ENCODE measurements at regions not wholly inside any gene's neighbourhood (a gene's known extent, or its start where the extent isn't known, plus 50 kb on each side); places are given as distances from the start of the nearest gene placed in this dataset.

- TF ChIP-seq, protein P1, sequence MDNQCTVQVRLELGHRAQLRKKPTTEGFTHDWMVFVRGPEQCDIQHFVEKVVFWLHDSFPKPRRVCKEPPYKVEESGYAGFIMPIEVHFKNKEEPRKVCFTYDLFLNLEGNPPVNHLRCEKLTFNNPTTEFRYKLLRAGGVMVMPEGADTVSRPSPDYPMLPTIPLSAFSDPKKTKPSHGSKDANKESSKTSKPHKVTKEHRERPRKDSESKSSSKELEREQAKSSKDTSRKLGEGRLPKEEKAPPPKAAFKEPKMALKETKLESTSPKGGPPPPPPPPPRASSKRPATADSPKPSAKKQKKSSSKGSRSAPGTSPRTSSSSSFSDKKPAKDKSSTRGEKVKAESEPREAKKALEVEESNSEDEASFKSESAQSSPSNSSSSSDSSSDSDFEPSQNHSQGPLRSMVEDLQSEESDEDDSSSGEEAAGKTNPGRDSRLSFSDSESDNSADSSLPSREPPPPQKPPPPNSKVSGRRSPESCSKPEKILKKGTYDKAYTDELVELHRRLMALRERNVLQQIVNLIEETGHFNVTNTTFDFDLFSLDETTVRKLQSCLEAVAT (IDR thresholded peaks at IDR 0.05) = no peak
- TF ChIP-seq NFYB (IDR thresholded peaks at IDR 0.05; ENCODE audit: insufficient read depth, low read depth, low read length) (peak; percentile 68; the same call in 1 of the 2 replicates), GABPA (IDR thresholded peaks at IDR 0.05; ENCODE audit: low read depth) (peak; percentile 57; the same call in 1 of the 2 replicates), NFXL1 (IDR thresholded peaks at IDR 0.05; ENCODE audit: borderline replicate concordance) (no peak), SMC3 (IDR thresholded peaks at IDR 0.05; ENCODE audit: borderline replicate concordance, low read length) (peak; percentile 71), PML (IDR thresholded peaks at IDR 0.05; ENCODE audit: low read length) (no peak), SREBF1 (IDR thresholded peaks at IDR 0.05; ENCODE audit: low read length) (no peak), CTCF (IDR thresholded peaks at IDR 0.05 in 2 of 3, conservative IDR thresholded peaks at IDR 0.05 in 1 of 3; ENCODE audit: control insufficient read depth in 2 of 3, extremely low read depth in 1 of 3, insufficient read depth in 1 of 3, low read depth in 3 of 3, low read length in 3 of 3) (peak; percentile 53 to 63 (median 60); a peak in 5 of 6 replicates), ZNF592 (IDR thresholded peaks at IDR 0.05) (no peak)
- TF ChIP-seq, protein P2, sequence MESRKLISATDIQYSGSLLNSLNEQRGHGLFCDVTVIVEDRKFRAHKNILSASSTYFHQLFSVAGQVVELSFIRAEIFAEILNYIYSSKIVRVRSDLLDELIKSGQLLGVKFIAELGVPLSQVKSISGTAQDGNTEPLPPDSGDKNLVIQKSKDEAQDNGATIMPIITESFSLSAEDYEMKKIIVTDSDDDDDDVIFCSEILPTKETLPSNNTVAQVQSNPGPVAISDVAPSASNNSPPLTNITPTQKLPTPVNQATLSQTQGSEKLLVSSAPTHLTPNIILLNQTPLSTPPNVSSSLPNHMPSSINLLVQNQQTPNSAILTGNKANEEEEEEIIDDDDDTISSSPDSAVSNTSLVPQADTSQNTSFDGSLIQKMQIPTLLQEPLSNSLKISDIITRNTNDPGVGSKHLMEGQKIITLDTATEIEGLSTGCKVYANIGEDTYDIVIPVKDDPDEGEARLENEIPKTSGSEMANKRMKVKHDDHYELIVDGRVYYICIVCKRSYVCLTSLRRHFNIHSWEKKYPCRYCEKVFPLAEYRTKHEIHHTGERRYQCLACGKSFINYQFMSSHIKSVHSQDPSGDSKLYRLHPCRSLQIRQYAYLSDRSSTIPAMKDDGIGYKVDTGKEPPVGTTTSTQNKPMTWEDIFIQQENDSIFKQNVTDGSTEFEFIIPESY (IDR thresholded peaks at IDR 0.05) = no peak
These were observed 132.4 kb downstream of the ZMAT1 start (continued) for GRCh38 chrX:101799387-101799786.

Data from GM12878 (cell line).